GM12891 (cell line): ENCODE measurements at regions not wholly inside any gene's neighbourhood (a gene's known extent, or its start where the extent isn't known, plus 50 kb on each side); places are given as distances from the start of the nearest gene placed in this dataset.

Source experiments
- POLR2A ChIP-seq: IDR thresholded peaks from 2 replicates; pipeline ENCODE4 v1.6.1; 2011; ENCODE audit warnings: low read depth, low read length, control low read depth
- POLR2AphosphoS5 ChIP-seq: IDR thresholded peaks from 2 replicates; pipeline ENCODE4 v1.6.1; 2011; ENCODE audit warnings: low read depth, low read length, control low read depth
- POU2F2 ChIP-seq: IDR thresholded peaks from 2 replicates; pipeline ENCODE4 v1.6.1; 2011; ENCODE audit warnings: low read depth, mild to moderate bottlenecking, control low read depth, low read length, moderate library complexity
- SPI1 ChIP-seq: IDR thresholded peaks from 2 replicates; pipeline ENCODE4 v1.6.1; 2011; ENCODE audit warnings: low read depth, low read length, control low read depth
- TAF1 ChIP-seq: IDR thresholded peaks from 2 replicates; pipeline ENCODE4 v1.6.1; 2011; ENCODE audit warnings: low read depth, low read length, control low read depth

GRCh38 chr13:40388617-40389016 lies 277.8 kb downstream of the FOXO1 start:
- peak; percentile 64; the same call in 1 of the 2 replicates for TF ChIP-seq POLR2A
- TF ChIP-seq POLR2AphosphoS5, result 0 out of 2 replicates have a peak, but pooled peaks have one; percentile 35
- TF ChIP-seq SPI1, result no peak
- TF ChIP-seq TAF1, result no peak
- TF ChIP-seq POU2F2, result peak; percentile 27; the same call in 1 of the 2 replicates
